ENCODE measurements at regions not wholly inside any gene's neighbourhood (a gene's known extent, or its start where the extent isn't known, plus 50 kb on each side); places are given as distances from the start of the nearest gene placed in this dataset.

DNA sequence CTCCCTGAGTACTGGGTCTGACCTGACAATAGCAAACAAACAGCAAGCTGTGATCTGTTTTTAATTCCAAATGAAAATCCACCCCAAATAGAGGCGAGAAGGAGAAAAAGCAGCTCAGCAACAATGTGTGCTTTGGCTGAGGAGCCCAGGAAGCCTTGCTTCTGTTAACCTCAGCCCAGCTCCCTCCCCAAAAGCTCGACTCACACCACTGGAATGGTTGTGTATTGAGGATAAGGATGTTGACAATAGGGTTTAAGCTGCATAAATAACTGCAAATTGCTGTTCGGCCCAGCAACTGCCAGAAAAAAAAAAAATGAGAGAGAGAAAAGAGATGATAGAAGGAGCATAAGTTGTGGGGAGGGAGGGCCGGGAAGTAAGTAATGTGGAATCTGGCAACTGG lies 104.0 kb upstream of the TBC1D5 start:
- ChIA-PET CTCF (interaction anchor here (0.6 to 1.5 kb wide), 4 partner anchors 15 to 1246 kb away, joined by 3 to 4 read pairs (median 3); no protein-coding TSS in a partner anchor), POLR2A (no interaction called here)
- DNase-seq (no peak), ATAC-seq (ENCODE audit: low read depth) (no peak)
- WGBS (ENCODE audit: insufficient coverage), result 100% methylated on average over 2 of the region's 4 CpGs
- Mint-ChIP-seq H3K27ac (no peak overlapping the region), H3K27me3 (no peaks in the 10 kb centered on the region), H3K4me3 (no peak overlapping the region), H3K4me1 (no peaks in the 10 kb centered on the region), H3K9me3 (ENCODE audit: insufficient read depth) (no peaks in the 10 kb centered on the region)
- TF ChIP-seq EZH2 (IDR thresholded peaks at IDR 0.05; ENCODE audit: borderline replicate concordance, insufficient read depth, low read depth, low read length, poor library complexity, severe bottlenecking), result no peak
- TF ChIP-seq, protein P1, sequence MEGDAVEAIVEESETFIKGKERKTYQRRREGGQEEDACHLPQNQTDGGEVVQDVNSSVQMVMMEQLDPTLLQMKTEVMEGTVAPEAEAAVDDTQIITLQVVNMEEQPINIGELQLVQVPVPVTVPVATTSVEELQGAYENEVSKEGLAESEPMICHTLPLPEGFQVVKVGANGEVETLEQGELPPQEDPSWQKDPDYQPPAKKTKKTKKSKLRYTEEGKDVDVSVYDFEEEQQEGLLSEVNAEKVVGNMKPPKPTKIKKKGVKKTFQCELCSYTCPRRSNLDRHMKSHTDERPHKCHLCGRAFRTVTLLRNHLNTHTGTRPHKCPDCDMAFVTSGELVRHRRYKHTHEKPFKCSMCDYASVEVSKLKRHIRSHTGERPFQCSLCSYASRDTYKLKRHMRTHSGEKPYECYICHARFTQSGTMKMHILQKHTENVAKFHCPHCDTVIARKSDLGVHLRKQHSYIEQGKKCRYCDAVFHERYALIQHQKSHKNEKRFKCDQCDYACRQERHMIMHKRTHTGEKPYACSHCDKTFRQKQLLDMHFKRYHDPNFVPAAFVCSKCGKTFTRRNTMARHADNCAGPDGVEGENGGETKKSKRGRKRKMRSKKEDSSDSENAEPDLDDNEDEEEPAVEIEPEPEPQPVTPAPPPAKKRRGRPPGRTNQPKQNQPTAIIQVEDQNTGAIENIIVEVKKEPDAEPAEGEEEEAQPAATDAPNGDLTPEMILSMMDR (IDR thresholded peaks at IDR 0.05), result no peak
- H3K27ac ChIP-seq (ENCODE audit: low read length in 2 of 2), result no peak overlapping the region
- no peaks in the 10 kb centered on the region for H3K4me1 ChIP-seq (ENCODE audit: control insufficient read depth in 2 of 2, insufficient read depth in 2 of 2, low read length in 2 of 2)
- intact Hi-C loops (cut with micrococcal nuclease), result loop anchor here (10.0 kb wide), 1 partner anchor 302 kb away; no protein-coding TSS in a partner anchor
- H3K4me3 ChIP-seq (ENCODE audit: control extremely low read depth in 1 of 5, extremely low read depth in 1 of 5, insufficient read depth in 1 of 5, low read depth in 2 of 5, low read length in 4 of 5), result no peak overlapping the region
- no peaks in the 10 kb centered on the region for H3K36me3 ChIP-seq (replicated peaks in 1 of 2; ENCODE audit: control extremely low read depth in 1 of 2, control insufficient read depth in 1 of 2, extremely low read depth in 1 of 2, insufficient read depth in 2 of 2, low read length in 1 of 2)
- no peaks in the 10 kb centered on the region for H3K9me3 ChIP-seq (ENCODE audit: control extremely low read depth in 1 of 3, control insufficient read depth in 2 of 3, insufficient read depth in 1 of 3, low read length in 2 of 3)
- H3K4me2 ChIP-seq (replicated peaks; ENCODE audit: low read depth, low read length, poor library complexity, severe bottlenecking), result no peak overlapping the region
- no peak overlapping the region for H3K9ac ChIP-seq (ENCODE audit: low read length)
- no peaks in the 10 kb centered on the region for H3K27me3 ChIP-seq (replicated peaks in 1 of 4; ENCODE audit: control extremely low read depth in 1 of 4, control insufficient read depth in 3 of 4, insufficient read depth in 4 of 4, low read length in 3 of 4)
- H4K20me1 ChIP-seq (ENCODE audit: control insufficient read depth, insufficient read depth, low read length, poor library complexity, severe bottlenecking), result no peaks in the 10 kb centered on the region
- H2AFZ ChIP-seq (ENCODE audit: insufficient read depth, low read depth, low read length, poor library complexity, severe bottlenecking), result no peak overlapping the region
- H3K79me2 ChIP-seq (ENCODE audit: control insufficient read depth, insufficient read depth, low read length), result no peaks in the 10 kb centered on the region

DNA sequence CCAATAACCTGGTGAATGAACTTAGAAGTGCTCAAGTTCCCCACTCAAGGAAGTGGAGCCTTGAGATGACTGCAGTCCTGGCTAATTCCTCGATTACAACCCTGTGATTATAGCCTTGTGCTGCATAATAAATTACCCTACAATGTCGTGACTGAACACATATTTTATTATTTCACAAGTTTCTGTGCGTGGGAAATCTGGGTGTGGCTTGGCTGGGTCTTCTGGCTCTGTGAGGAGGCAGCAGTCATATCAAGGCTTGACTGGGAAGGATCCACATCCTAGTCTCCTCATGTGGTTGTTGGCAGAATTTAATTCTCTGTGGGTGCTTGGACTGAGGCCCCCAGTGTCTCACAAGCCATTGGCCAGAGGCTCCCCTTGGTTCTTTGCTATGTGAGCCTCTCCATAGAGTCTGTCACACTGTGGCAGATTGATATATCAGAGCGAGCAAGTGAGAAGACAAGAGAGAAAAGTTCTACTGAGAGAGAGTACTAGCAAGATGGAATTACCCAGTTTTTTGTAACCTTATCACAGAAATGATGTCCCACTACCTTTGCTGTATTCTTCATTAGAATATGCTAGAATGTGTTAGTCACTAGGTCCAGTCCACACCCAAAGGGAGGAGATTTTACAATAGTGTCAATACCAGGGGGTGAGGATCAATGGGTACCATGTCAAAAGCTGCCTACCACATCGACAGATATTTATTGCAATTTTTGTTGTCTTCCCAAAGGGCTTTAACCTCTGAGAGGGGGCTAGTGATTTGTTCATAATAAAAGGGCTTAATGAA lies 102.8 kb upstream of the TBC1D5 start:
- TF ChIP-seq, protein P1 (IDR thresholded peaks at IDR 0.05), result no peak
- no peak for TF ChIP-seq EZH2 (IDR thresholded peaks at IDR 0.05; ENCODE audit: borderline replicate concordance, insufficient read depth, low read depth, low read length, poor library complexity, severe bottlenecking)
- ATAC-seq (ENCODE audit: low read depth), result no peak
- H3K27me3 ChIP-seq (replicated peaks in 1 of 4; ENCODE audit: control extremely low read depth in 1 of 4, control insufficient read depth in 3 of 4, insufficient read depth in 4 of 4, low read length in 3 of 4), result no peaks in the 10 kb centered on the region
- no peak overlapping the region for H2AFZ ChIP-seq (ENCODE audit: insufficient read depth, low read depth, low read length, poor library complexity, severe bottlenecking)
- Mint-ChIP-seq H3K4me1 (no peaks in the 10 kb centered on the region), H3K9me3 (ENCODE audit: insufficient read depth) (no peaks in the 10 kb centered on the region), H3K27me3 (peaks cover 4% of the 10 kb centered on the region), H3K4me3 (no peak overlapping the region), H3K27ac (no peak overlapping the region)
- DNase-seq, result no peak
- WGBS (ENCODE audit: insufficient coverage), result no CpG with 5 or more reads among the region's 5 CpGs
- no peaks in the 10 kb centered on the region for H3K79me2 ChIP-seq (ENCODE audit: control insufficient read depth, insufficient read depth, low read length)
- H3K4me2 ChIP-seq (replicated peaks; ENCODE audit: low read depth, low read length, poor library complexity, severe bottlenecking), result no peak overlapping the region
- no peak overlapping the region for H3K27ac ChIP-seq (ENCODE audit: low read length in 2 of 2)
- ChIA-PET CTCF (interaction anchor here (1.5 to 5.5 kb wide), 2 partner anchors 200 kb away, joined by 4 to 177 read pairs; no protein-coding TSS in a partner anchor), POLR2A (no interaction called here)
- no peaks in the 10 kb centered on the region for H3K36me3 ChIP-seq (replicated peaks in 1 of 2; ENCODE audit: control extremely low read depth in 1 of 2, control insufficient read depth in 1 of 2, extremely low read depth in 1 of 2, insufficient read depth in 2 of 2, low read length in 1 of 2)
- H3K4me3 ChIP-seq (ENCODE audit: control extremely low read depth in 1 of 5, extremely low read depth in 1 of 5, insufficient read depth in 1 of 5, low read depth in 2 of 5, low read length in 4 of 5), result no peak overlapping the region
- peaks cover 0 to 3% of the 10 kb centered on the region in 2 donors for H3K4me1 ChIP-seq (ENCODE audit: control insufficient read depth in 2 of 2, insufficient read depth in 2 of 2, low read length in 2 of 2)
- H4K20me1 ChIP-seq (ENCODE audit: control insufficient read depth, insufficient read depth, low read length, poor library complexity, severe bottlenecking), result no peaks in the 10 kb centered on the region
- H3K9me3 ChIP-seq (ENCODE audit: control extremely low read depth in 1 of 3, control insufficient read depth in 2 of 3, insufficient read depth in 1 of 3, low read length in 2 of 3), result no peaks in the 10 kb centered on the region
- no peak overlapping the region for H3K9ac ChIP-seq (ENCODE audit: low read length)
- intact Hi-C loops (cut with micrococcal nuclease), result loop anchor here (10.0 kb wide), 1 partner anchor 300 kb away; no protein-coding TSS in a partner anchor

Data from B cell (primary cell).